Dedifferentiated amniotic fluid mesenchymal stem cell (primary cell): ENCODE measurements at regions not wholly inside any gene's neighbourhood (a gene's known extent, or its start where the extent isn't known, plus 50 kb on each side); places are given as distances from the start of the nearest gene placed in this dataset.
"Not testable (repeated sequence)": the region's sequence is repeated elsewhere in the genome, so short reads cannot be mapped to it uniquely, and the experiment has no call there.

Experiments used
- DNase-seq: peaks from one replicate; pipeline ENCODE4 v3.0.0-alpha.2; 2016; ENCODE audit errors: extremely low spot score

DNA sequence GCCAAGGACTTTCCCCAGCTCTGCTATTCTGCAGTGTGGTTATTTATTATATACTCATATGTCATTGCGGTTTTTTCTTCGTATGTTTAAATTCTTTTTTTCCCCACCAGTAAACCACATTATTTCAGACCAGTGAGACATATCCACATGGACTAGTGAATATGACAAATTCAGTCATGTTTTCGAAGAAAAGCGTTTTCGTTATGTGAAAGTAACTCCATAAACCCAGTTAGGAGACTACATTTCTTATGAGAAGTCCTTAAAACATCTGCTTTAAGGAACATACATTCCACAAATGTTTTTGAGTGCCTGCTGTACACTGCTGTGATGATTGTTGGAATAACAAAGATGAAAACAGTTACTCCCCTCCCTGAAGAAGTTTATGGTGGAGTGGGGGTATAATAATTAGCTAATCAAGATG, 591.8 kb upstream of the CLINT1 start:
- DNase-seq, result no peak

GRCh38 chr5:158446761-158447160, 587.8 kb upstream of the CLINT1 start:
- not testable (repeated sequence) for DNase-seq

DNA sequence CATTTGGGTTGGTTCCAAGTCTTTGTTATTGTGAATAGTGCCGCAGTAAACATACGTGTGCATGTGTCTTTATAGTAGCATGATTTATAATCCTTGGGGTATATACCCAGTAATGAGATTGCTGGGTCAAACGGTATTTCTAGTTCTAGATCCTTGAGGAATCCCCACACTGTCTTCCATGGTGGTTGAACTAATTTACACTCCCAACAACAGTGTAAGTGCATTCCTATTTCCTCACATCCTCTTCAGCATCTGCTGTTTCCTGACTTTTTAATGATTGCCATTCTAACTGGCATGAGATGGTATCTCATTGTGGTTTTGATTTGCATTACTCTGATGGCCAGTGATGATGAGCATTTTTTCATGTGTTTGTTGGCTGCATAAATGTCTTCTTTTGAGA, 580.3 kb upstream of the CLINT1 start:
- not testable (repeated sequence) for DNase-seq

GRCh38 chr5:158436271-158437065, 577.5 kb upstream of the CLINT1 start:
- DNase-seq, result no peak

DNA sequence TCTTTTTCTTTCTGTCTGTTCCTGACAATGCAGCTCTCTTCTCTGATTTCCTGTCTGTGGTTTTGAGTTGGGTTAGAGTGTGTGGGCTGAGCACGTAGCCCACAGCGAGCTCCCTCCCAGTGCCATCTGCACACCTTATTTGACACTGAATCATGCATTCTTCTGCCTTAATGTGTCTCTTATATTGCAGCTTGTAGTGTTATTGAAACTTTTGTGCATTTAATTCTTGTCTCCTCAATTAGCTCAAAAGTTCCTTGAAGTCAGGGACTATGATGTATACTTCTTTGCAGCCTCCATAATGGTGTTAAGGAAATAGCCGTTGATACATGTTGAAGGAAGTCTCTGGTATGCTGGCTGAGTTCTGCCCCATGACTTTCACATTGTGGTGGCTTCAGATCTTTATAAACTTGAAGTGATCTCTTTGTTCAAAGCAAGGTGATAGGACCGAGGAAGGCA, 576.2 kb upstream of the CLINT1 start:
- DNase-seq, result no peak

DNA sequence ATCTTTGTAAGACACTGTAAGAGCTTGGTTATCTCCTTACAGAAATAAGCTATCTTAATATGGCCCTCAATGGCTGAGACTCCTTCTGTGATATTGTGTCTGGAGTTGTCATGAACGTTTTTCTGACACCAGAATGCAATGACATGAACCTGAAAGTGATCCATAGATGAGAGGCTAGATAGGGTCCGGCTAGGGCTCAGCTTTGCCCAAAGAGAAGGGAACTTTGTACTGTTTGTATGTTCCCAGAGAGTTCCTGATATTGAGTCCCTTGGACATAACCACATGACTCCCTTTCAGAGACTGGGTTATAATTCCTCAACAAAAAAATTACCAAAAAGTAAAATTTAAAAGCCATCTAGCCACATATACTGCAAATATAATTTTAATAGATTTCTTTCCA, 575.8 kb upstream of the CLINT1 start:
- DNase-seq, result no peak

GRCh38 chr5:158433634-158434033, 574.7 kb upstream of the CLINT1 start:
- DNase-seq, result no peak

DNA sequence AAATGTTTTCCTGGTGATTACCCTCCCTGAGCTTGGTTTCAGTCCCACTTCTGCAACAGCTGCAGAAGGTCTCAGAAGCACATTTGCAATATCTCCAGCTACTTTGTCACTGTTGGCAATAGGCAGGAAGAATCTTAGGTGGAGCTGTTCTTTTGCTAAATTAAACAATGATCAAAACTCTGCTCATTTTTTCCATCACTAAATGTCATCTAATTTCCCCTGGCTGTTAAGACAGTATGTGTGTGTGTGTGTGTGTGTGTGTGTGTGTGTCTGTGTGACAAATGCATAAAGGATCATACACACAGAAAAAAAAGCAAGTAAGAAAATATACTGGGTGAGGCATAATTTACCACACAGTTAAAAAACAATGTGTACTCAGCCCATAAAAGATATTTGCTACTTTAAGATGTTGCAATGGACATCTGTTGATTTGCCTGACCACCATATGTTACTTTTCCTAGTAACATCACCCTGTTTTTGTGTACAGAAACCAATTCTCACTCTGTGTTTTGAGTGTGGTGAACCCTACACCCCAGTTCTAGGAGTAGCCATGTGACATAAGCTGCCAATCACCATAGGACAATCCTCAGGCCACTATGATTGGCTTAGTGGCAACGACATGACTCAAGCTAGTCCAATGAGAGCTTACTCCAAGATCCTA, 572.6 kb upstream of the CLINT1 start:
- DNase-seq, result peak; percentile 61

DNA sequence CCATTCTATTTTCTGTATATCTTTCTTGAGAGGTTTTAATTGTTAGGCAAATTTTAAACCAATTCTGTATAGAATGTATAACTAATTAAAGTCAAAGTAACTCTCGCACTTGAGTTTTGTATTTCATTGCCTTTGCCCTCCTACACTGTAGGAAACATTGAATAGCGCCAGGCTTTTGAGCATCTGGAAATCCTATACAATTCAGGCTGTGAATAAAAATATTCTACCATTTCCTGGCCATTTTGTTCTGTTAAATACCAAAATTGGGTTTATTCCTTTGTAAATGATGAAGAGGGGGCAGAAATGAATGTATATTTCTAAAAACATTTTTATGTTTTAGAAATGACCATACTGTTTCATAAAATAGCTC, 571.8 kb upstream of the CLINT1 start:
- DNase-seq, result no peak

DNA sequence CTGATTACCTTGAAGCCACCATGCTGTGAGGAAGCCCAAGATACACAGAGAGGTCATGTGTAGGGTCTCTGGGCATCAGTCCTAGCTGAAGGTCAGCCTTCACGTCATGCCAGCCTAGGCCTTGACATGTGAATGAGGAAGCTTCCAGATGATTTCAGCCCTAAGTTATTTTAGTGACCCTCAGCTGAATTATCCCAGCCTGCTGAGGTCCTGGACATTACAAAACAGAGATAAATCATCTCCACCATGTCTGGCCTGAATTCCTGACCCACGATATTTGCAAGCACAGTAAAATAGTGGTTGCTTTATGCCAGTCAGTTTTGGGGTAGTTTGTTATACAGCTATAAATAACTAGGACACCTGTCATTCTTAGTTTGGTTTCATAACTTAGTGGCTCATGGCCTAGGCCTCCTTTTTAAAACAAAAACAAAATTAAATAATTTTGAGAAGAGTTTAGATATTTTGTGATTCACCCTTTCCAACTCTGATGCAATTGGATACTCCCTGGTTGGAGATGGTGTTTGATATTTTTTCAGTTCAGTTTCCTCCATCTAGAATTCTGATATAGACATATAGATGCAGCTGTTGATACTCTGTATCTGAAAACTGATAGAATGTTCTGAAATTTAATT, 571.3 kb upstream of the CLINT1 start:
- no peak for DNase-seq

DNA sequence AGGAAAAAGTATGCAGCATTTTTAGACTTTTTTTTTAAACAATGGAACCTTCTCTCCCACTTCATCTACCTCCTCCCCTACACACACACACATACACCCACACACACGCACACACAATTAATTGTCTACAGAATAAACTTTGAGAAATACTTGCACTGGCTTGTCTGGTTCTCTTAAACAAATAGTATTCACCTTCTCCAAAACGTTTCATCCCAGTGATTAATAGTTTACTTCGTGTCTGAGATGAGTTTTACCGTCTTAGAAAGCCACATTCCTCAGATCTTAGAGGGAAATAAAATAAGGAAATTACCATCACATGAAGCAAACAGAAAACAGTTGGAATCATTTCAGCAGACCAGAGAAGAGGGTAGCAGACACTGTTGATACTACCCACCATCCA, 570.6 kb upstream of the CLINT1 start:
- no peak for DNase-seq

DNA sequence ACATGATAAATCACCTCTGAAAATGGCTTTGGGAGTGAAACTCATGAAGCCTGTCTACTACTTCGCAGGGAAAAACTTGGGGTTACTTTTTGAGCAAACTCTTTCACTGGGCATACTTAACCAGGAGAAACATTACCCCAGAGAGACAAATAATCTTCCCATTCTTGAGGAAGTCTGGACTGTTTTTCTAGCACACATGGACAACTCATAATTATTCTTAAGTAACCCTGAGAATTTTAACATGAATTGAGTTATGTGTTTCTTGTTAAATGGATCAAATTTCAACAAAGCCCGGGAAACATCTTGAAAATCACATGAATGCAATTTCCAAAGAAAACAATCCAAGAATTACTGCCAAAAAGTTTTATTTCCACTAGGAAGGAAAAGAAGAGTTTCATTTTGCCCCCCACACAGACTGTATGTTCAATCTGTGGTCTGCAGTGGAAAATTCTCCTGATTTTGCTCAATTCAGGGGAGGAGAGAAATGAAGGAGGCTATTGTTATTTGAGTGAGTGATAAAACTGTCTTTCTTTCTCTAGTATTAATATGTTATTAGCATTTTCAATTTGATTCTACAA, 564.8 kb upstream of the CLINT1 start:
- peak; percentile 53 for DNase-seq

- DNase-seq, result no peak
These were observed 563.9 kb upstream of the CLINT1 start for GRCh38 chr5:158422653-158423515.

GRCh38 chr5:158421319-158421718, 562.4 kb upstream of the CLINT1 start:
- no peak for DNase-seq

DNA sequence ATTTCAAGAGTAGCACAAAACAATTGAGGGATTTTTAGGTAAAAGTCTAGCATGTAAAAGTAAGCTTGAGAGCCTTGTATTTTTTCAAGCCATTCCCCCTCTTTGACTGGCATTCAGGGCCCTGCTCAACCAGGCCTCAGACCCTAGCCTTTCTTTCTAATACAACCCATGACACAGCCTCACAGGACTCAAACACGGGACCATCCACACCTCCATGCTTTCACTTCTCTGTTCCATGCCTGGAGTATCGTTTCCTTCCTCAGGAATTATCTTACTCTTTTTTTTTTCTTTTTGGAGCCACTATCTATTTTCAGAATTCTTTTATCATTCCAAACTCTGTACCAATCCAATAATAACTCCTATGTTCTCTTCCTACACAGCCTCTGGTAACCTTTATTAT, 560.2 kb upstream of the CLINT1 start:
- no peak for DNase-seq

DNA sequence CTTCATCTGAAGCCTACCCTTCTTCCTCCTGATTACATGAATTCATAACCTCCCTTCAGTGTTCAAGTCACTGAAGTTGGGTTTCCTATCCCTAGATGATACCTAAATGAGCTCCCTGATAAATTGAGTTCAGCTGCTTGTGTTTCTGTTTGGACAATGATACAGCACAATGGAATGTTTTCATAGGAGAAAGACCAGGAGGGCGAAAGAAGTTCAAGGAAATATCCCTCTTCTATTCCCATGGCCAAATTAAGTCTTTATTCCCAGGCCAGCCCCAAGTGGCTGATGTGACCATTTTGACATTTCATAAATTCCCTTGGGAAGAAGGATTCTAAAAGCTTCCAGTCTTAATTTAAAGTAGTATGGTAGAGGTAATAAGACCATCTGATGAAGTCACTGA, 555.8 kb upstream of the CLINT1 start:
- peak; percentile 71 for DNase-seq

GRCh38 chr5:158414333-158414762, 555.4 kb upstream of the CLINT1 start:
- no peak for DNase-seq

DNA sequence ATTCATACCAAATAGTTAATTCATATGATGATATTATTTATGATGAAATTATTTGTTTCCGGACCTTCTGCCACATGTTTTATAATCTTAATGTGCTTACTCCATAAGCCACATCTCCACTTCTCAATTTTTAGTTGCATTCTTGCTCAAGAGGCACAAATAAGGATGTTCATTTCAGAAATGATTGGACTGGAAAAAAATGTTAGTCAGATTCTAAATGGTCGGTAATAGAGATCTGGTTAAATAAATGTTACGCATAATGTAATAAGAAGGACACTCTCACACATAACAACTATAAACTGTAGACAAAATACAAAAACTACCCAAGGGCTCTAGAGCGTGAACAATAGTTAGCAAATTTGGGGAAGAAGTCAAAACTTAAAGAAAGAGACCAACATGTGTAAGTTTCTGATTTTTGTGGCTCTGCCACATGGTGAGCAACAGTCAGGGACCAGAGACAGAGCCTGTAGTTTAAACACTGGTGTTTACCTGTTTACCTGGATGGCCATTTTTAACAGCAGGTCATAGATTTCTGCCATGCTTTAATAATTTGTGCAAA, 554.3 kb upstream of the CLINT1 start:
- DNase-seq, result no peak

GRCh38 chr5:158410976-158411375, 552.0 kb upstream of the CLINT1 start:
- peak; percentile 43 for DNase-seq

GRCh38 chr5:158409507-158409906, 550.6 kb upstream of the CLINT1 start:
- no peak for DNase-seq

DNA sequence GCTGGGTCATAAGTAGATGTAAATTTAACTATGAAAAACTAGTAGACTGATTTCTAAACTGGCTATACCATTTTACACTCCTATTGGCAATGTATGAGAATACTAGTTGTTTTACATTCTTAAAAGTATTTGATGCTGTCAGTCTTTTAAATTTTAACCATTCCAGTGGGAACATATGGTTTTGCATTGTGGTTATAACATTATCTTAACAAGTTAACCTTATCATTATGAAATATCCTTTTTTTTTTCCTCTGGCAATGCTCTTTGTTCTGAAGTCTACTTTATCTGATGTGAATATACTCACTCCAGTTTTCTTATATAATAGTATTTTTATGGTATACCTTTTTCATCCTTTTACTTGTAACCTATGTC, 548.9 kb upstream of the CLINT1 start:
- DNase-seq, result no peak
